A172 (cell line): ENCODE measurements at regions not wholly inside any gene's neighbourhood (a gene's known extent, or its start where the extent isn't known, plus 50 kb on each side); places are given as distances from the start of the nearest gene placed in this dataset.
"Not testable (repeated sequence)": the region's sequence is repeated elsewhere in the genome, so short reads cannot be mapped to it uniquely, and the experiment has no call there.

Experiments
- DNase-seq: peaks from one replicate; pipeline ENCODE4 v3.0.0-alpha.2; 2015; ENCODE audit warnings: low spot score

- no peak for DNase-seq
Observed at GRCh38 chr18:79579807-79580497, 99.7 kb upstream of the CTDP1 start.

DNA sequence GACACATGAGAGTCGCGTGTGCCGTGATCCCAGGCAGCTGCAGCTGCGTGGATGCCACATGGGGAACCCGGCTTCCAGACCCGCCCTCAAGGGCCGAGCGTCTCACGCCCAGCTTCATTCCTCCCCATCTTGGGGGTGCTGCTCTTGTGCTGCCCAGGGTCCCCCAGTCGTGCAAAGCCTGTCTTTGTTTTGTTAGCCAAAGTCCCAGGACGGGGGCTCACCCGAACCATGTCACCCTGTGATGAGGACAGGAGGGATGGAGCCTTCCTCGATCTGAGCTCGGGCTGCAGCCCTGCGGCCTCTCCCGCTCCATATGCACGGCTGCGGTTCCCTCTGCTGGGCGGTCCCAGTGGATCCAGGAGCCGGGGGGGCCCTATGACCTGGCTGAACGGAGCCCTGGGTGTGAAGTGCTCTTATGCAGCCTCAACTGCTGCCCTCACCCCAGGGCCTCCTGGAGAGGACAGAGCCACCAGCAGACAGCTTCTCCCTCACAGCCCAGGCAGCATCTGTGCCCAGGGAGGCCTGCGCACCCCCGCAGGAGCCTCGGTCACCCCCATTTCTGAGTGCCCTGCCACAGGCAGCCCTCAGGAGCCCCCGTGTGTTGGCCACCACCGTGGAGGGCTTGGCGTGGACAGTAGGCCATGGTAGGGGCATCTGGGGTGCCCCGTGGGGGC, 99.0 kb upstream of the CTDP1 start:
- no peak for DNase-seq

DNA sequence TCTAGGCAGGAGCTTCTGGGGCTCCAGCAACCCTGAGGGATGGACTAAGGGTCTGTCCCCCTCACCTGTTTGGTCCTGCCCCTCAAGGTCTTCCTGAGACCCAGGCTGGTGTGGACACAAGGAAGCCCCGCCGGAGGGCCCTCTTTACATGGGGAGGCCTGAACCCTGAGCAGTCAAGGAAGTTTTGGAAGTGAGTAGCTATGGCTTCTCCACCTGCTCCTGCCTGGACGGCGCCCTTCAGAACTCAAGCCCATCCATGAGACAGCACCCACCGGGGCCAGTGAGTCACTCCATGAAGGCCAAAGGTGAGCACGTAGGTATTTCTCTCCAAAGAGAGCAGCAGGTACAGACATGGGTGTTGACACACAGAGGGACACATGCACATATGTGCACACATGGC, 98.2 kb upstream of the CTDP1 start:
- DNase-seq = no peak

- DNase-seq = no peak
Observed at GRCh38 chr18:79581911-79582310, 97.7 kb upstream of the CTDP1 start.

DNA sequence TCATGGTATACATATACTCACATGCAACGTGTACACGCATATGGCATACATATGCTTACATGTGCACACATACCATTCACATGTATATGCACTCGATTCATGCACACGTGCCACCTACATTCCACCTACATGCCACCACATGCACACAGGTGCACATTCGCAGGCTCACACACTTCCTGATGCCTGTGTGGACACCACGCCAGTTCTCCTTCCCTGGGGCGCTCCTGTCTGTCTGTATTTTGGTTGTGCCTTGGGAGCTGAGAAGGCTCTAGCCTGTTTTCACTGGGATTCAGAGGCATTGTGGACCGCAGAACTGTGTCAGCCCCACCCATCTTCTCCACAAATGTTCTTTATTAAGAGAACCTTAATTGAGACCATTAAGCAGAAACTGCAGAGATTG, 96.6 kb upstream of the CTDP1 start:
- no peak for DNase-seq

- no peak for DNase-seq
Observed at GRCh38 chr18:79583426-79583825, 96.2 kb upstream of the CTDP1 start.

GRCh38 chr18:79583984-79584401, 95.6 kb upstream of the CTDP1 start:
- no peak for DNase-seq

DNA sequence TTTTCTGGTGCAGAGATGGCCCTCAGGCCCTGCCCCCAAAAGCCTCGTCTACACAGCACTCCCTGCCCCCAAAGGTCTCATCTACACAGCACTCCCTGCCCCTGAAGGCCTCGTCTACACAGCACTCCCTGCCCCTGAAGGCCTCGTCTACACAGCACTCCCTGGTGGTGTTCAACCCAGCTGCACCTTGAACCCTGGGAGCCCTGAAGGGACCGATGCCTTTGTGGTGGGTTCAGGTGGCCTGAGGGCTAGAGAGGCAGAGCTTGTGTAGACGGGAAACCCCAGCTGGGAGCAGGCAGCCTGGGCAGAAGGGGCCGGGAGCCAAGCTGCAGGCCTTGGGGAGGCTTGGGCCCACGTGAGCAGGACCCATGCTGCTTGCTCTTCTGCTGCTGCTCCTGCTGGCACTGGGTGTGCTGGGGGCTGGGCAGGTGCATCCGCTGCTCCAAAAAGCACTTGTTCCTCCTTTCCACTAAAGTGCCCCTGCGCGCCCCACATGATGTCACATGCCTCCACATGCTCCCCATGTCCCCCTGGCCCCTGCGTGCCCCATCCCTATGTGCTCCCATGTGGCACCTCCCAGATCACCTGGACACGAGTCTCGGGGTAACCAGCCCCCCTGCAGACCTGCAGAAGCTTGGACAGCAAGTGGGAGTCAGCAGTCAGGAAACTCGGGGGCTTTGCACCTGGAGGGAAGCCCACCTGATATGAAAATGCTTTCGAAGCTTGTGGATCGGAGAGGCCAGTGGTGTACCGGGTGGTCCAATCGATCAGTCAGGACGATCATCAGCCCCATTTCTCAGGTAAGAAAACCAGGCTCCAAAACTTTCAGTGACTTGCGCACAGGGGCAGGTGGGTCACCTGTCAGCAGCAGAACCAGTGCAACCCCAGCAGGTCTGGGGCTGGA, 94.9 kb upstream of the CTDP1 start:
- DNase-seq = no peak

- DNase-seq = no peak
Observed at GRCh38 chr18:79585395-79586370, 93.9 kb upstream of the CTDP1 start.

GRCh38 chr18:79586436-79587225, 93.0 kb upstream of the CTDP1 start:
- DNase-seq = no peak

GRCh38 chr18:79587226-79587741, 92.3 kb upstream of the CTDP1 start:
- no peak for DNase-seq

GRCh38 chr18:79587779-79588635, 91.6 kb upstream of the CTDP1 start:
- no peak for DNase-seq

DNA sequence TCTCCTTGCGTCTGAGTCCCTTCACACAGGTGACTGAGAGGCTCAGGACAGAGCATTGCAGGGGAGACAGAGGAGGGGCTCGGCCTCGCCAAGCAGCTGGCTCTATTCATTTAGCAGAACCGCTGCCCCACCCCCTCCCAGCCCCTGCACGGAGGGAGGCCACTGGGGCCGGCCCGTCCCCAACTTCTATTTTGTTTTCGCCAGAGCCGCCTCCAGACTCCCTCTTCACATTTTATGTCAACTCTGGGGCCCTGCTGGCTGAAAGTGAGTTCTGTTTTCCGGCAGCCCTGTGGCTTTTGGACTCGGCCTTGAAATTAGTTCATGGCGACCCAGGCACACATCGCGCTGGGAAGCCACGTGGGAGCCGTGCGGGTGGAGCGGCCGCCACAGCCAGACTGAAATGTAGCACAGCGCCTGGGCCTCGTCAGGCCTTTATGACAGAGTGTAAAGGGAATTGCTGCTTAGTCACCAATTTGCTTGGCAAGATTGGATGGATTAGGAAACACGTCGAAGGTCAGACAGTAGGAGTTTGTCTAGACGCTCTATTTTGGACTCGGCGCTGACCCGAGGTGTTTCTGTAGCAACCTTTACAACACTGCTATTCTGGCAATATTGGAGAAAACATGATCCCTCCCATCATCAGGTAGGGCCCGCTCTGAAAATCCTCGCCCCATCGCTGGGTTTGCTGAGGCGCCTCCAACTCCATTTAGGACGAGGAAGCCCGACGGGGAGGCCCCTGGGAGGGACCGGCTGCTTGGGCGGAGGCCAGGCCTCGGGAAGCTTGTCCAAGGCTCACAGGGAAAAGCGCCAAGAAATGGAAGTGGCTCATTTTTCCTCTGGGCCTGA, 90.7 kb upstream of the CTDP1 start:
- peak; percentile 12 for DNase-seq

GRCh38 chr18:79589601-79590091, 90.0 kb upstream of the CTDP1 start:
- DNase-seq = no peak

DNA sequence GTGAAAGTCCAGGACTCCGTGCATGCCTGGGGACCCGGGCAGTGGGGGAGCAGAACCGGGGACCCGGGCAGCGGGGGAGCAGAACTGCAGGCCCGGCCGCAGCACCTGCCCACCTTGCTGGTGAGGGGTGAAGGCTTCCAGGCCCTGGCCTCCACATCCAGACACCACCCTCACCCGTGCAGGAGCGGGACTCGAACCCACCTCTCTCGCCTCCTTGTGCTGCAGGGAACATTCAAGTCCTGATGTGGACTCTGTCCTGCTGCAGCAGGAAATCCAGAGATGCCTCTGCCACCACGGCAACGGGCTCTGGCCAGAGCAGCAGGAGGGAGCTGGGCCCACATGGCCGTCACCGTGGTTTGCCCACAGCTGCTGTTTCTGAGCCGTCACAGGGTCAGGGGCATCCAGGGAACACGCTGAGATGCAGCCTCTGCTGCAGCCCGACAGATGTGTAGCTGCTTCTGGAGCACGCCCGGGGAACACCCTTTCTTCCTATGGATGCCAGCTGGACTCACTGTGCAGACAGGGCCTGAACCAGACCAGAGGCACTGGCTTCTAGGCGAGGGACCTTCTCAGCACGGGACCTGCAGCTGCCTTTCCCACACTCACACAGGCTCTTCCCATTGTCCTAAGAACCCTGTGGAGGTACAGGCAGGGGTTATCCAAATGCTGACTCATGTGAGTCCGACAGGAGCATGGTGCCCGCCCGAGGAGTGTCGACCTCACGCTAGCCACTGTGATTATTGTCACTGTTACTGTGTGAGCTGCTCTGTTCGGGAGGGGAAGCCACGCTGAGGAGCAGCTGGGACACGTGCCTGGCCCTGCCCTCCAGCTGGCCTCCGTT, 89.2 kb upstream of the CTDP1 start:
- DNase-seq = no peak

DNA sequence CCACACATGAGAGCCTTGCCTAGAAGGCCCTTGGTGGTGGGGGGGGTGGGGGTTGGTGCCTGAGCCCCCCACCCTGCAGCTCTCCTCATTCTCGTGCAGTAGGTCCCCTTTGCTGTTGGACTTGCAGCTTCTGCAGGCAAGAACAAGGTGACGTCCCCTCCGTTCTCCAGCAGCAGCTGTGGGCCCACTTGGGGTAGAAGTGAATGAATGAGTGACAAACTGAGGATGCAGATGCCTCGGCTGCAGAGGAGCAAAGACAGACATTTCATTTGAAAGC, 88.6 kb upstream of the CTDP1 start:
- no peak for DNase-seq

GRCh38 chr18:79592684-79593083, 86.9 kb upstream of the CTDP1 start:
- not testable (repeated sequence) for DNase-seq
